ENCODE measurements at regions not wholly inside any gene's neighbourhood (a gene's known extent, or its start where the extent isn't known, plus 50 kb on each side); places are given as distances from the start of the nearest gene placed in this dataset.
"Not testable (repeated sequence)": the region's sequence is repeated elsewhere in the genome, so short reads cannot be mapped to it uniquely, and the experiment has no call there.

- TF ChIP-seq, protein P1, sequence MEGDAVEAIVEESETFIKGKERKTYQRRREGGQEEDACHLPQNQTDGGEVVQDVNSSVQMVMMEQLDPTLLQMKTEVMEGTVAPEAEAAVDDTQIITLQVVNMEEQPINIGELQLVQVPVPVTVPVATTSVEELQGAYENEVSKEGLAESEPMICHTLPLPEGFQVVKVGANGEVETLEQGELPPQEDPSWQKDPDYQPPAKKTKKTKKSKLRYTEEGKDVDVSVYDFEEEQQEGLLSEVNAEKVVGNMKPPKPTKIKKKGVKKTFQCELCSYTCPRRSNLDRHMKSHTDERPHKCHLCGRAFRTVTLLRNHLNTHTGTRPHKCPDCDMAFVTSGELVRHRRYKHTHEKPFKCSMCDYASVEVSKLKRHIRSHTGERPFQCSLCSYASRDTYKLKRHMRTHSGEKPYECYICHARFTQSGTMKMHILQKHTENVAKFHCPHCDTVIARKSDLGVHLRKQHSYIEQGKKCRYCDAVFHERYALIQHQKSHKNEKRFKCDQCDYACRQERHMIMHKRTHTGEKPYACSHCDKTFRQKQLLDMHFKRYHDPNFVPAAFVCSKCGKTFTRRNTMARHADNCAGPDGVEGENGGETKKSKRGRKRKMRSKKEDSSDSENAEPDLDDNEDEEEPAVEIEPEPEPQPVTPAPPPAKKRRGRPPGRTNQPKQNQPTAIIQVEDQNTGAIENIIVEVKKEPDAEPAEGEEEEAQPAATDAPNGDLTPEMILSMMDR (conservative IDR thresholded peaks at IDR 0.05): no peak
- Mint-ChIP-seq H3K4me1 (peaks cover 8% of the 10 kb centered on the region), H3K27ac (ENCODE audit: unreplicated experiment) (no peak overlapping the region), H3K36me3 (ENCODE audit: low read depth) (no peaks in the 10 kb centered on the region), H3K27me3 (ENCODE audit: low read depth) (no peaks in the 10 kb centered on the region), H3K9me3 (no peaks in the 10 kb centered on the region), H3K4me3 (no peak overlapping the region)
- DNase-seq (ENCODE audit: low read depth, low spot score): no peak
Observed at GRCh38 chr3:25844891-25845290, 55.0 kb downstream of the OXSM start.

GRCh38 chr3:25846282-25846681, 56.4 kb downstream of the OXSM start:
- TF ChIP-seq, protein P1 (conservative IDR thresholded peaks at IDR 0.05): no peak
- DNase-seq (ENCODE audit: low read depth, low spot score): no peak
- Mint-ChIP-seq H3K4me1 (peaks cover 8% of the 10 kb centered on the region), H3K9me3 (peaks cover 1% of the 10 kb centered on the region), H3K27me3 (ENCODE audit: low read depth) (no peaks in the 10 kb centered on the region), H3K4me3 (no peak overlapping the region), H3K27ac (ENCODE audit: unreplicated experiment) (no peak overlapping the region), H3K36me3 (ENCODE audit: low read depth) (no peaks in the 10 kb centered on the region)

DNA sequence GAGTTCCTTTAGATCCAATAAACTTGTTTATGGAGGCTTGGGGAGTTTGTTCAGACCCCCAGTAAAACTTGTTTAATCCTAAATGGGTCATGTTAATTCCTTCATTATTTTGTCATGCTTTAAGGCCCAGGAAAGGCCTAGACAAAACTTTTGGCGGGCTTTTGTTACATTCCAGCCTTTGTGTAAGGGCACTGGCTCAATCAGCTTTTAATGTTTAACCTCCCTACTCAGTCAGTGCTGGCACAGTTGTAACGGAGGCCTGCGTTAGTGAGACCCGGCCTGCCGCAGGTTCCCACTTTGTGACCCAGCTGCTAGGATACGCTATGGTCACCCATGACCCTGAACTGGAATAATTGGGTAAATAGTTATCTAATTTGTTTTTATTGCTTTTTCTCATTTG, 59.2 kb downstream of the OXSM start:
- DNase-seq (ENCODE audit: low read depth, low spot score): no peak

GRCh38 chr3:25849641-25850385, 59.9 kb downstream of the OXSM start:
- DNase-seq (ENCODE audit: low read depth, low spot score): no peak
- H3K4me3 Mint-ChIP-seq: no peak overlapping the region
- no peaks in the 10 kb centered on the region for H3K36me3 Mint-ChIP-seq (ENCODE audit: low read depth)
- H3K9me3 Mint-ChIP-seq: peaks cover 2% of the 10 kb centered on the region
- no peak overlapping the region for H3K27ac Mint-ChIP-seq (ENCODE audit: unreplicated experiment)
- peaks cover 8% of the 10 kb centered on the region for H3K4me1 Mint-ChIP-seq
- no peaks in the 10 kb centered on the region for H3K27me3 Mint-ChIP-seq (ENCODE audit: low read depth)
- TF ChIP-seq, protein P1 (conservative IDR thresholded peaks at IDR 0.05): no peak

More for the DNA sequence above, 59.2 kb downstream of the OXSM start:
- H3K9me3 Mint-ChIP-seq: peaks cover 2% of the 10 kb centered on the region
- TF ChIP-seq, protein P1 (conservative IDR thresholded peaks at IDR 0.05): no peak
- no peak overlapping the region for H3K4me3 Mint-ChIP-seq
- no peaks in the 10 kb centered on the region for H3K36me3 Mint-ChIP-seq (ENCODE audit: low read depth)
- H3K27ac Mint-ChIP-seq (ENCODE audit: unreplicated experiment): no peak overlapping the region
- H3K4me1 Mint-ChIP-seq: peaks cover 8% of the 10 kb centered on the region
- H3K27me3 Mint-ChIP-seq (ENCODE audit: low read depth): no peaks in the 10 kb centered on the region

DNA sequence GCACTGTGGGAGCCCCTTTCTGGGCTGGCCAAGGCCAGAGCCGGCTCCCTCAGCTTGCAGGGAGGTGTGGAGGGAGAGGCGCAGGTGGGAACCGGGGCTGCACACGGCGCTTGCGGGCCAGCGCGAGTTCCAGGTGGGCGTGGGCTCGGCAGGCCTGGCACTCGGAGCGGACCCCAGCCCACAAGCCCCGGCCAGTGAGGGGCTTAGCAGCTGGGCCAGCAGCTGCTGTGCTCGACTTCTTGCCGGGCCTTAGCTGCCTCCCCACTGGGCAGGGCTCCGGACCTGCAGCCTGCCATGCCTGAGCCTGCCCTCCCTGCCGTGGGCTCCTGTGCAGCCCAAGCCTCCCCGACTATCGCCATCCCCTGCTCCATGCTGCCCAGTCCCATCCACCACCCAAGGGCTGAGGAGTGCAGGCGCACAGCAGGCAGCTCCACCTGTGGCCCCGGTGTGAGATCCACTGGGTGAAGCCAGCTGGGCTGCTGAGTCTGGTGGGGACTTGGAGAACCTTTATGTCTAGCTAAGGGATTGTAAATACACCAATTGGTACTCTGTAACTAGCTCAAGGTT, 61.9 kb downstream of the OXSM start:
- not testable (repeated sequence) for H3K4me3 Mint-ChIP-seq; H3K4me1 Mint-ChIP-seq; H3K9me3 Mint-ChIP-seq; H3K27me3 Mint-ChIP-seq (ENCODE audit: low read depth); H3K36me3 Mint-ChIP-seq (ENCODE audit: low read depth); H3K27ac Mint-ChIP-seq (ENCODE audit: unreplicated experiment); DNase-seq (ENCODE audit: low read depth, low spot score)

- H3K27me3 Mint-ChIP-seq (ENCODE audit: low read depth): no peaks in the 10 kb centered on the region
- no peaks in the 10 kb centered on the region for H3K4me1 Mint-ChIP-seq
- TF ChIP-seq, protein P1 (conservative IDR thresholded peaks at IDR 0.05): no peak
- no peaks in the 10 kb centered on the region for H3K36me3 Mint-ChIP-seq (ENCODE audit: low read depth)
- peaks cover 2% of the 10 kb centered on the region for H3K9me3 Mint-ChIP-seq
- no peak overlapping the region for H3K4me3 Mint-ChIP-seq
- DNase-seq (ENCODE audit: low read depth, low spot score): no peak
- no peak overlapping the region for H3K27ac Mint-ChIP-seq (ENCODE audit: unreplicated experiment)
Observed at GRCh38 chr3:25854214-25854613, 64.3 kb downstream of the OXSM start.

All from neural crest cell (in vitro differentiated cells).